PC-9 (cell line): ENCODE measurements at regions not wholly inside any gene's neighbourhood (a gene's known extent, or its start where the extent isn't known, plus 50 kb on each side); places are given as distances from the start of the nearest gene placed in this dataset.

Experiments
- BruUV-seq: library from RNA; stranded (reverse); fragments of 400-500 nt; replicated peaks from 2 replicates; lab custom pipeline; 2021; lab: Mats Ljungman, UMichigan
- CTCF ChIA-PET: fragments of 300-600 bp; sonication (Branson Sonifier 250); formaldehyde crosslinking; loops from one replicate; lab custom pipeline; 2022; ENCODE audit warnings: antibody characterized with exemption; lab: Charles Lee
- POLR2A ChIA-PET: fragments of 300-600 bp; sonication (Branson Sonifier 250); formaldehyde crosslinking; loops from one replicate; lab custom pipeline; 2022; ENCODE audit warnings: antibody characterized with exemption; ENCODE audit not compliant: unreplicated experiment; lab: Charles Lee
- DNase-seq, 2 experiments: peaks; one replicate each; pipeline versions ENCODE4 v3.0.0 to v3.0.0-alpha.2; 2015 to 2022; ENCODE audit warnings: mixed read lengths in 1 of 2
- H2AFZ ChIP-seq: fragments of 200-600 bp; sonication (generic); 2 replicates; pipeline ENCODE4 v1.8.1; 2017; ENCODE audit warnings: antibody characterized with exemption
- H3F3A ChIP-seq: fragments of 200-600 bp; sonication (generic); 2 replicates; pipeline ENCODE4 v1.8.1; 2017; ENCODE audit warnings: antibody characterized with exemption, mild to moderate bottlenecking, low read depth; ENCODE audit not compliant: insufficient read depth
- H3K27ac ChIP-seq: fragments of 200-600 bp; sonication (generic); 2 replicates; pipeline ENCODE4 v1.6.1; 2016; ENCODE audit warnings: mixed run types
- H3K27me3 ChIP-seq: fragments of 200-600 bp; sonication (generic); 2 replicates; pipeline ENCODE4 v1.6.1; 2016; ENCODE audit warnings: low read depth, mixed run types; ENCODE audit not compliant: insufficient read depth
- H3K36me3 ChIP-seq: fragments of 200-600 bp; sonication (generic); 2 replicates; pipeline ENCODE4 v1.6.1; 2016; ENCODE audit warnings: low read depth, mixed run types
- H3K4me1 ChIP-seq: fragments of 200-600 bp; sonication (generic); replicated peaks from 2 replicates; pipeline ENCODE4 v1.6.1; 2016; ENCODE audit warnings: mixed run types; ENCODE audit not compliant: insufficient read depth
- H3K4me2 ChIP-seq: fragments of 200-600 bp; sonication (generic); 2 replicates; pipeline ENCODE4 v1.6.1; 2017; ENCODE audit warnings: mixed run types
- H3K4me3 ChIP-seq: fragments of 200-600 bp; sonication (generic); 2 replicates; pipeline ENCODE4 v1.6.1; 2016; ENCODE audit warnings: mixed run types
- H3K79me2 ChIP-seq: fragments of 200-600 bp; sonication (generic); 2 replicates; pipeline ENCODE4 v1.6.1; 2017; ENCODE audit warnings: low read depth, mixed run types
- H3K9me2 ChIP-seq: fragments of 200-600 bp; sonication (generic); 2 replicates; pipeline ENCODE4 v1.8.1; 2017; ENCODE audit warnings: mild to moderate bottlenecking; ENCODE audit not compliant: insufficient read depth
- H3K9me3 ChIP-seq: fragments of 200-600 bp; sonication (generic); 2 replicates; pipeline ENCODE4 v1.8.1; 2016; ENCODE audit warnings: low read depth; ENCODE audit not compliant: insufficient read depth
- H4K20me1 ChIP-seq: fragments of 200-600 bp; sonication (generic); 2 replicates; pipeline ENCODE4 v1.8.1; 2017; ENCODE audit not compliant: insufficient read depth
- CTCF ChIP-seq: fragments of 200-600 bp; sonication (generic); conservative IDR thresholded peaks from 2 replicates; pipeline ENCODE4 v1.6.1; 2017; ENCODE audit warnings: mixed run types, antibody characterized with exemption, mild to moderate bottlenecking, moderate library complexity
- EZH2 ChIP-seq: fragments of 200-600 bp; sonication (generic); IDR thresholded peaks from 2 replicates; pipeline ENCODE4 v1.8.0; 2017; ENCODE audit warnings: antibody characterized with exemption, low read depth
- intact Hi-C: fragments of 100-400 bp; cut with micrococcal nuclease; formaldehyde crosslinking; loops from one replicate; pipeline ENCODE4 v1.10.0; 2022; ENCODE audit not compliant: unreplicated experiment

- no peaks in the 10 kb centered on the region for H3K79me2 ChIP-seq
- no peak overlapping the region for H2AFZ ChIP-seq
- TF ChIP-seq EZH2 (no peak), CTCF (no peak)
- H3K4me3 ChIP-seq, result no peak overlapping the region
- no peaks in the 10 kb centered on the region for H3K9me2 ChIP-seq
- H3F3A ChIP-seq, result no peaks in the 10 kb centered on the region
- no peak overlapping the region for H3K4me2 ChIP-seq
- H3K9me3 ChIP-seq, result no peaks in the 10 kb centered on the region
- no TSS peak for BruUV-seq
- DNase-seq, result no peak
- no peaks in the 10 kb centered on the region for H3K4me1 ChIP-seq
- ChIA-PET POLR2A (no interaction called here), CTCF (no interaction called here)
- intact Hi-C loops, result no loop called here
- H3K27ac ChIP-seq, result no peak overlapping the region
- H3K36me3 ChIP-seq, result no peaks in the 10 kb centered on the region
- H4K20me1 ChIP-seq, result no peaks in the 10 kb centered on the region
- peaks cover 98% of the 10 kb centered on the region for H3K27me3 ChIP-seq
Measured at GRCh38 chr1:4058706-4059105, 158.6 kb upstream of the C1orf174 start.

- BruUV-seq, result no TSS peak
- intact Hi-C loops, result no loop called here
- peaks cover 92% of the 10 kb centered on the region for H3K27me3 ChIP-seq
Measured at GRCh38 chr1:4059270-4059669, 159.2 kb upstream of the C1orf174 start.

GRCh38 chr1:4060850-4061249 is 160.8 kb upstream of the C1orf174 start:
- ChIA-PET CTCF (no interaction called here), POLR2A (no interaction called here)
- Histone ChIP-seq H3K27ac (no peak overlapping the region), H3F3A (peaks cover 13% of the 10 kb centered on the region; the same call in 1 of the 2 replicates), H2AFZ (no peak overlapping the region), H3K27me3 (peaks cover 76% of the 10 kb centered on the region), H3K36me3 (no peaks in the 10 kb centered on the region), H3K9me3 (no peaks in the 10 kb centered on the region; the same call in 1 of the 2 replicates), H4K20me1 (no peaks in the 10 kb centered on the region), H3K79me2 (no peaks in the 10 kb centered on the region), H3K4me3 (no peak overlapping the region), H3K9me2 (no peaks in the 10 kb centered on the region), H3K4me1 (no peaks in the 10 kb centered on the region), H3K4me2 (no peak overlapping the region)
- intact Hi-C loops, result no loop called here
- no TSS peak for BruUV-seq
- no peak for DNase-seq
- TF ChIP-seq EZH2 (no peak), CTCF (no peak)

More at GRCh38 chr1:4059270-4059669, 159.2 kb upstream of the C1orf174 start:
- no peak overlapping the region for H3K27ac ChIP-seq
- H3K9me2 ChIP-seq, result no peaks in the 10 kb centered on the region
- H3K36me3 ChIP-seq, result no peaks in the 10 kb centered on the region
- no peak for TF ChIP-seq EZH2
- no peak for TF ChIP-seq CTCF
- POLR2A ChIA-PET, result no interaction called here
- H3F3A ChIP-seq, result no peaks in the 10 kb centered on the region
- H2AFZ ChIP-seq, result no peak overlapping the region
- H3K9me3 ChIP-seq, result no peaks in the 10 kb centered on the region
- no peak for DNase-seq
- no peaks in the 10 kb centered on the region for H4K20me1 ChIP-seq
- H3K4me2 ChIP-seq, result no peak overlapping the region
- no peak overlapping the region for H3K4me3 ChIP-seq
- no peaks in the 10 kb centered on the region for H3K79me2 ChIP-seq
- CTCF ChIA-PET, result no interaction called here
- H3K4me1 ChIP-seq, result no peaks in the 10 kb centered on the region
